ENCODE measurements at regions not wholly inside any gene's neighbourhood (a gene's known extent, or its start where the extent isn't known, plus 50 kb on each side); places are given as distances from the start of the nearest gene placed in this dataset.

- DNase-seq (ENCODE audit: low spot score): no peak
- Histone ChIP-seq H4K20me1 (ENCODE audit: insufficient read depth, poor library complexity, severe bottlenecking) (no peaks in the 10 kb centered on the region), H2AFZ (no peak overlapping the region), H3K36me3 (replicated peaks; ENCODE audit: insufficient read depth, low read depth) (no peaks in the 10 kb centered on the region), H3K9me3 (ENCODE audit: low read depth) (no peaks in the 10 kb centered on the region), H3K4me3 (no peak overlapping the region), H3K27me3 (no peaks in the 10 kb centered on the region), H3K27ac (no peak overlapping the region), H3K4me1 (ENCODE audit: insufficient read depth) (no peaks in the 10 kb centered on the region), H3K79me2 (no peaks in the 10 kb centered on the region), H3K4me2 (no peak overlapping the region), H3K9me2 (replicated peaks; ENCODE audit: insufficient read depth) (no peaks in the 10 kb centered on the region)
- WGBS (ENCODE audit: low lambda C conversion rate, missing lambda C conversion rate): 63% methylated on average over 2 of the region's 2 CpGs
- TF ChIP-seq CTCF (IDR thresholded peaks at IDR 0.05; ENCODE audit: poor library complexity) (no peak), EZH2phosphoT487 (IDR thresholded peaks at IDR 0.05; ENCODE audit: low read depth, severe bottlenecking, unreplicated experiment) (no peak), EZH2 (IDR thresholded peaks at IDR 0.05; ENCODE audit: borderline replicate concordance) (no peak)
Observed at GRCh38 chr13:88097541-88097940, 426.4 kb downstream of the SLITRK5 start.

GRCh38 chr13:88103824-88104223 is 432.7 kb downstream of the SLITRK5 start:
- no peaks in the 10 kb centered on the region for H3K4me1 ChIP-seq (ENCODE audit: insufficient read depth)
- 90% methylated on average over 1 of the region's 1 CpG for WGBS (ENCODE audit: low lambda C conversion rate, missing lambda C conversion rate)
- no peak overlapping the region for H3K4me3 ChIP-seq
- H3K9me3 ChIP-seq (ENCODE audit: low read depth): no peaks in the 10 kb centered on the region
- no peak overlapping the region for H2AFZ ChIP-seq
- DNase-seq (ENCODE audit: low spot score): no peak
- H3K36me3 ChIP-seq (replicated peaks; ENCODE audit: insufficient read depth, low read depth): no peaks in the 10 kb centered on the region
- no peak overlapping the region for H3K4me2 ChIP-seq
- no peaks in the 10 kb centered on the region for H3K79me2 ChIP-seq
- H3K9me2 ChIP-seq (replicated peaks; ENCODE audit: insufficient read depth): no peaks in the 10 kb centered on the region
- H4K20me1 ChIP-seq (ENCODE audit: insufficient read depth, poor library complexity, severe bottlenecking): no peaks in the 10 kb centered on the region
- no peak overlapping the region for H3K27ac ChIP-seq
- TF ChIP-seq EZH2 (IDR thresholded peaks at IDR 0.05; ENCODE audit: borderline replicate concordance): no peak
- no peak for TF ChIP-seq EZH2phosphoT487 (IDR thresholded peaks at IDR 0.05; ENCODE audit: low read depth, severe bottlenecking, unreplicated experiment)
- TF ChIP-seq CTCF (IDR thresholded peaks at IDR 0.05; ENCODE audit: poor library complexity): no peak
- H3K27me3 ChIP-seq: no peaks in the 10 kb centered on the region

- Histone ChIP-seq H3K27ac (no peak overlapping the region), H3K36me3 (replicated peaks; ENCODE audit: insufficient read depth, low read depth) (no peaks in the 10 kb centered on the region), H3K9me2 (replicated peaks; ENCODE audit: insufficient read depth) (no peaks in the 10 kb centered on the region)
Observed at GRCh38 chr13:88104576-88104975, 433.4 kb downstream of the SLITRK5 start.

More at GRCh38 chr13:88104576-88104975, 433.4 kb downstream of the SLITRK5 start:
- no peaks in the 10 kb centered on the region for H3K79me2 ChIP-seq
- no peaks in the 10 kb centered on the region for H3K9me3 ChIP-seq (ENCODE audit: low read depth)
- TF ChIP-seq CTCF (IDR thresholded peaks at IDR 0.05; ENCODE audit: poor library complexity): no peak
- TF ChIP-seq EZH2phosphoT487 (IDR thresholded peaks at IDR 0.05; ENCODE audit: low read depth, severe bottlenecking, unreplicated experiment): no peak
- no peak for TF ChIP-seq EZH2 (IDR thresholded peaks at IDR 0.05; ENCODE audit: borderline replicate concordance)
- no peak overlapping the region for H3K4me3 ChIP-seq
- H3K4me1 ChIP-seq (ENCODE audit: insufficient read depth): no peaks in the 10 kb centered on the region
- H3K27me3 ChIP-seq: no peaks in the 10 kb centered on the region
- H3K4me2 ChIP-seq: no peak overlapping the region
- H4K20me1 ChIP-seq (ENCODE audit: insufficient read depth, poor library complexity, severe bottlenecking): no peaks in the 10 kb centered on the region
- WGBS (ENCODE audit: low lambda C conversion rate, missing lambda C conversion rate): 94% methylated on average over 1 of the region's 1 CpG
- no peak overlapping the region for H2AFZ ChIP-seq
- no peak for DNase-seq (ENCODE audit: low spot score)
